Testis (tissue), 2 donors: ENCODE measurements at regions not wholly inside any gene's neighbourhood (a gene's known extent, or its start where the extent isn't known, plus 50 kb on each side); places are given as distances from the start of the nearest gene placed in this dataset.

Source experiments
- CTCF ChIP-seq, 3 experiments: fragments of 450-650 bp in 2 of 3; fragments of 200-600 bp in 1 of 3; sonication (generic) in 1 of 3; IDR thresholded peaks; one replicate each; pipeline ENCODE4 v1.5.1; 2016 to 2019; ENCODE audit warnings: antibody characterized with exemption in 3 of 3, mild to moderate bottlenecking in 2 of 3, moderate library complexity in 1 of 3
- POLR2A ChIP-seq: fragments of 450-650 bp; IDR thresholded peaks from one replicate; pipeline ENCODE4 v1.6.1; 2017; ENCODE audit warnings: antibody characterized with exemption, mild to moderate bottlenecking, moderate library complexity

DNA sequence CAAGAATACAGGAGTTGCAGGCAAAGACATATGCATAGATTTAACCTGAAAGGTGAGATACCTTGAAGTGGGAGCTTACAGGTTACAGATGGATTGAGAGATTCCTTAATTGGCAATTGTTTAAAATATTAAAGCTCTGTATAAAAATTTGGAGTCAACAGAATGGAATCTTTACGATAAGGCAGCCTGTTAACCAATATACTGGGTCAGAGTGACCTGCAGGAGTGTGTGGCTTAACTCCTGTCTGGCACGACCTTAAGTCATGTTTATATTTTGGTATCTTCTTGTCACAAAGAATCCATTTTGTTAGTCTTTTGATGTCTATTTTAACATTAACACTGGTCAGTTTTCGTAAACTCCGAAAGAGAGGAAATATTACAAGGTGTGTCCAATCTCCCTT, 1058.2 kb upstream of the CRIM1 start:
- no peak for TF ChIP-seq CTCF (IDR thresholded peaks at IDR 0.05)
- no peak for TF ChIP-seq POLR2A
